Cardiac septum (tissue), 1 donor: ENCODE measurements at regions not wholly inside any gene's neighbourhood (a gene's known extent, or its start where the extent isn't known, plus 50 kb on each side); places are given as distances from the start of the nearest gene placed in this dataset.
"Not testable (repeated sequence)": the region's sequence is repeated elsewhere in the genome, so short reads cannot be mapped to it uniquely, and the experiment has no call there.

Source experiments
- DNase-seq: peaks from one replicate; pipeline ENCODE4 v3.0.0-alpha.2; 2020; ENCODE audit warnings: low spot score
- intact Hi-C: fragments of 100-400 bp; cut with DNase I; formaldehyde crosslinking; loops from one replicate; pipeline ENCODE4 v1.14.0; 2022
- donor health status: DM: no; HTN: no; CAD: no.

GRCh38 chr5:105898183-105898582 lies 1772.6 kb downstream of the EFNA5 start:
- DNase-seq: no peak
- intact Hi-C loops: no loop called here

- no peak for DNase-seq
- intact Hi-C loops: no loop called here
Observed at GRCh38 chr5:105885266-105885665, 1785.5 kb downstream of the EFNA5 start.

GRCh38 chr5:105882956-105883481 lies 1787.7 kb downstream of the EFNA5 start:
- DNase-seq: no peak
- intact Hi-C loops: no loop called here

GRCh38 chr5:105878402-105878801 lies 1792.3 kb downstream of the EFNA5 start:
- no peak for DNase-seq

GRCh38 chr5:105877592-105877991 lies 1793.1 kb downstream of the EFNA5 start:
- DNase-seq: no peak
- intact Hi-C loops: no loop called here

More at GRCh38 chr5:105878402-105878801, 1792.3 kb downstream of the EFNA5 start:
- intact Hi-C loops: no loop called here

- DNase-seq: no peak
- intact Hi-C loops: no loop called here
Observed at GRCh38 chr5:105874316-105874715, 1796.4 kb downstream of the EFNA5 start.

- no peak for DNase-seq
- intact Hi-C loops: no loop called here
Observed at GRCh38 chr5:105872569-105873270, 1798.0 kb downstream of the EFNA5 start.

GRCh38 chr5:105868038-105868780 lies 1802.5 kb downstream of the EFNA5 start:
- intact Hi-C loops: no loop called here
- DNase-seq: no peak

- no peak for DNase-seq
Observed at GRCh38 chr5:105865834-105866233, 1804.9 kb downstream of the EFNA5 start.

GRCh38 chr5:105859350-105859749 lies 1811.4 kb downstream of the EFNA5 start:
- intact Hi-C loops, DNase-seq: not testable (repeated sequence)

More at GRCh38 chr5:105865834-105866233, 1804.9 kb downstream of the EFNA5 start:
- intact Hi-C loops: no loop called here

- intact Hi-C loops: no loop called here
- no peak for DNase-seq
Observed at GRCh38 chr5:105849701-105850100, 1821.0 kb downstream of the EFNA5 start.

- no peak for DNase-seq
- intact Hi-C loops: no loop called here
Observed at GRCh38 chr5:105840800-105841199, 1829.9 kb downstream of the EFNA5 start.

- intact Hi-C loops: no loop called here
- DNase-seq: no peak
Observed at GRCh38 chr5:105836887-105837286, 1833.8 kb downstream of the EFNA5 start.

GRCh38 chr5:105836268-105836667 lies 1834.5 kb downstream of the EFNA5 start:
- DNase-seq: no peak
- intact Hi-C loops: no loop called here

- intact Hi-C loops: no loop called here
- no peak for DNase-seq
Observed at GRCh38 chr5:105828821-105829220, 1841.9 kb downstream of the EFNA5 start.

GRCh38 chr5:105821800-105822199 lies 1848.9 kb downstream of the EFNA5 start:
- no peak for DNase-seq
- intact Hi-C loops: no loop called here

- intact Hi-C loops: no loop called here
Observed at GRCh38 chr5:105817914-105818313, 1852.8 kb downstream of the EFNA5 start.

GRCh38 chr5:105817416-105817815 lies 1853.3 kb downstream of the EFNA5 start:
- intact Hi-C loops: no loop called here
- no peak for DNase-seq

More at GRCh38 chr5:105817914-105818313, 1852.8 kb downstream of the EFNA5 start:
- no peak for DNase-seq

- DNase-seq: no peak
- intact Hi-C loops: no loop called here
Observed at GRCh38 chr5:105816961-105817360, 1853.8 kb downstream of the EFNA5 start.

- intact Hi-C loops: no loop called here
- DNase-seq: no peak
Observed at GRCh38 chr5:105812304-105812703, 1858.4 kb downstream of the EFNA5 start.

GRCh38 chr5:105807951-105808350 lies 1862.8 kb downstream of the EFNA5 start:
- intact Hi-C loops: no loop called here
- no peak for DNase-seq
